K562 (cell line): ENCODE measurements at regions not wholly inside any gene's neighbourhood (a gene's known extent, or its start where the extent isn't known, plus 50 kb on each side); places are given as distances from the start of the nearest gene placed in this dataset.

Experiments used
- ATAC-seq: fragments of 200-7000 bp; cut with Tn5 transposase; 3 replicates; pipeline ENCODE4 v1.9.1; 2020; ENCODE audit warnings: moderate library complexity
- BruUV-seq: library from RNA; stranded (reverse); fragments of 400-500 nt; replicated peaks from 2 replicates; lab custom pipeline; 2021; lab: Mats Ljungman, UMichigan
- CTCF ChIA-PET: fragments of 300-600 bp; formaldehyde crosslinking; extraction: SDS; loops from one replicate; lab custom pipeline; 2021; ENCODE audit warnings: low intra/inter-chr PET ratio; lab: Yijun Ruan, JAX
- POLR2A ChIA-PET: fragments of 300-600, 350-650 bp; sonication (Branson Sonifier 250); formaldehyde crosslinking; extraction: SDS; loops from one replicate; lab custom pipeline; 2021; ENCODE audit warnings: antibody characterized with exemption, inconsistent platforms; lab: Yijun Ruan, JAX
- DNase-seq, 4 experiments: peaks; one replicate each; pipeline versions ENCODE4 v3.0.0 to v3.0.0-alpha.2; 2011 to 2018; ENCODE audit warnings: low spot score in 3 of 4, mixed read lengths in 3 of 4; ENCODE audit errors: extremely low read depth in 1 of 4
- FAIRE-seq: peaks from 2 replicates; lab custom pipeline; 2011; peaks lifted over from hg19 to GRCh38; lab: Jason Lieb, UNC
- H2AFZ ChIP-seq: 2 replicates; pipeline ENCODE4 v1.6.0; 2011; ENCODE audit warnings: low read depth, low read length, control low read depth, inconsistent platforms
- H3K27ac ChIP-seq: fragments of 200-600 bp; 3 replicates; pipeline ENCODE4 v1.8.0; 2011; ENCODE audit warnings: low read depth, mild to moderate bottlenecking, control low read depth, inconsistent platforms, low read length, moderate library complexity, mixed read lengths; ENCODE audit errors: extremely low read depth
- H3K27me3 ChIP-seq, 2 experiments: fragments of 300-600 bp in 1 of 2; 2 replicates in 1 of 2; 3 replicates in 1 of 2; pipeline versions ENCODE4 v1.6.0 to v1.8.0; 2011; ENCODE audit warnings: inconsistent platforms in 2 of 2, low read length in 2 of 2, mild to moderate bottlenecking in 1 of 2, mixed read lengths in 1 of 2, moderate library complexity in 1 of 2; ENCODE audit not compliant: control insufficient read depth in 2 of 2, insufficient read depth in 2 of 2
- H3K36me3 ChIP-seq: fragments of 300-600 bp; 3 replicates; pipeline ENCODE4 v1.8.0; 2011; ENCODE audit warnings: mild to moderate bottlenecking, low read length, inconsistent platforms; ENCODE audit not compliant: control insufficient read depth, insufficient read depth
- H3K4me1 ChIP-seq, 2 experiments: fragments of 200-600 bp in 1 of 2; replicated peaks in 1 of 2; 2 replicates in 1 of 2; 3 replicates in 1 of 2; pipeline versions ENCODE4 v1.5.1 to v1.8.0; 2011; ENCODE audit warnings: inconsistent platforms in 2 of 2, low read length in 2 of 2, mild to moderate bottlenecking in 1 of 2, mixed read lengths in 1 of 2, moderate library complexity in 1 of 2; ENCODE audit not compliant: control insufficient read depth in 2 of 2, insufficient read depth in 2 of 2
- H3K4me2 ChIP-seq: 2 replicates; pipeline ENCODE4 v1.6.1; 2011; ENCODE audit warnings: low read length, control low read depth, inconsistent platforms, mixed read lengths; ENCODE audit not compliant: insufficient read depth
- H3K4me3 ChIP-seq: fragments of 200-600 bp; sonication (generic), shearing (Covaris generic); 2 replicates; pipeline ENCODE4 v1.5.1; 2016; ENCODE audit warnings: control low read depth, inconsistent platforms
- H3K79me2 ChIP-seq: fragments of 200-600 bp; 3 replicates; pipeline ENCODE4 v1.8.0; 2011; ENCODE audit warnings: low read length, inconsistent platforms; ENCODE audit not compliant: control insufficient read depth, insufficient read depth
- H3K9ac ChIP-seq, 2 experiments: 2 replicates each; pipeline versions ENCODE4 v1.6.0 to v1.6.1; 2011; ENCODE audit warnings: low read depth in 2 of 2, low read length in 2 of 2, control low read depth in 1 of 2, inconsistent platforms in 1 of 2, mild to moderate bottlenecking in 1 of 2, mixed read lengths in 1 of 2; ENCODE audit not compliant: insufficient read depth in 1 of 2
- H3K9me1 ChIP-seq: one replicate; pipeline ENCODE4 v1.6.0; 2011; ENCODE audit warnings: inconsistent platforms, mild to moderate bottlenecking, low read length, moderate library complexity; ENCODE audit not compliant: control insufficient read depth, insufficient read depth
- H3K9me3 ChIP-seq: replicated peaks from 2 replicates; pipeline ENCODE4 v1.5.1; 2011; ENCODE audit warnings: low read depth, low read length, inconsistent platforms; ENCODE audit not compliant: control insufficient read depth, insufficient read depth
- H4K20me1 ChIP-seq: replicated peaks from 2 replicates; pipeline ENCODE4 v1.6.1; 2011; ENCODE audit warnings: low read length, inconsistent platforms, mixed read lengths; ENCODE audit not compliant: control insufficient read depth, insufficient read depth
- DPF2 ChIP-seq: fragments of 450-650 bp; IDR thresholded peaks from 2 replicates; pipeline ENCODE4 v1.6.1; 2016
- KAT2B ChIP-seq: IDR thresholded peaks from one replicate; pipeline ENCODE4 v1.6.1; 2012; ENCODE audit warnings: low read depth, mild to moderate bottlenecking, control low read depth, inconsistent platforms, low read length, moderate library complexity
- MAFG ChIP-seq: fragments of 450-650 bp; conservative IDR thresholded peaks from 2 replicates; pipeline ENCODE4 v1.6.1; 2016; ENCODE audit warnings: missing genetic modification characterization, missing compliant biosample characterization
- MBD2 ChIP-seq: sonication (generic); IDR thresholded peaks from 2 replicates; pipeline ENCODE4 v1.6.1; 2016; ENCODE audit warnings: low read depth, borderline replicate concordance
- MXI1 ChIP-seq: IDR thresholded peaks from 2 replicates; pipeline ENCODE4 v1.6.1; 2011; ENCODE audit warnings: low read depth, mild to moderate bottlenecking, improper control_type of control experiment, low read length
- U2AF1 ChIP-seq: fragments of 200-400 bp; formaldehyde crosslinking; optimal IDR thresholded peaks from 2 replicates; pipeline ENCODE3; 2017; ENCODE audit warnings: mild to moderate bottlenecking, low read depth, low read length, moderate library complexity
- ZBED1 ChIP-seq: IDR thresholded peaks from 2 replicates; pipeline ENCODE4 v1.6.1; 2014
- ZNF561 ChIP-seq: fragments of 450-650 bp; formaldehyde crosslinking; conservative IDR thresholded peaks from 2 replicates; pipeline ENCODE4 v1.4.0; 2020; ENCODE audit warnings: mild to moderate bottlenecking, moderate library complexity
- ZSCAN32 ChIP-seq: fragments of 450-650 bp; formaldehyde crosslinking; IDR thresholded peaks from 2 replicates; pipeline ENCODE4 v1.4.0; 2020; ENCODE audit warnings: mild to moderate bottlenecking, moderate library complexity
- WGBS: fragments of 100-300 bp; shearing (Covaris generic); methylation state at CpG from one replicate; pipeline ENCODE4 v1.1.6; 2016; ENCODE audit warnings: low coverage, mixed read lengths; ENCODE audit not compliant: insufficient coverage; ENCODE audit errors: missing lambda C conversion rate; 5-methylcytosine and 5-hydroxymethylcytosine counted together
- in situ Hi-C: fragments of 300-500 bp; cut with MboI; formaldehyde crosslinking; loops from 4 replicates; pipeline ENCODE4 v1.15.0; 2018; ENCODE audit warnings: inconsistent platforms, mixed read lengths
- intact Hi-C: fragments of 100-400 bp; cut with micrococcal nuclease; formaldehyde crosslinking; loops from 2 replicates; pipeline ENCODE4 v1.14.2; 2022
- TF ChIP-seq, protein P1 (sequence below): IDR thresholded peaks from 2 replicates; pipeline ENCODE4 v1.6.1; 2011; ENCODE audit not compliant: insufficient read length; ENCODE audit errors: extremely low read depth
- TF ChIP-seq, protein P2 (sequence below): fragments of 450-650 bp; IDR thresholded peaks from 2 replicates; pipeline ENCODE4 v1.6.1; 2014; ENCODE audit warnings: low read depth, mild to moderate bottlenecking, moderate library complexity, borderline replicate concordance

DNA sequence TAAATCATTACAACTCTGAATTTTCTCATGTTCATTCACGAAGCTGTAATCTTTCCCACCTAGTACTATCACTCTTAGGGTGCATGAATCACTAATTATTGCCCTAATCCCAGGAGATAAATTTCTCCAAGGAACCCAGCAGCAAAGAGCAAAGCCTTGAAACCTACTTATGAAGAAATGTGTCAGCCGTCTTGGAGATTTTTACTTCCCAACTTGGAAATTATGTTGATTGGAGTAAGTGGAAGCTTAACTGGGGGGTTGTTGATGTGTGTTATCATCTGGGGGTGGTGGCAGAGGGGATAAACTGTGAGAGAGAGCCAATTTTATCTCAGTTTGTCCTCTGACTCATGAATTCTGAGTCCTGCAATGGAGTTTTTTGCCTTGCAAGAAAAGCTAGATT is 440.5 kb upstream of the WWC1 start:
- no peaks in the 10 kb centered on the region for H3K79me2 ChIP-seq
- no TSS peak for BruUV-seq
- no peaks in the 10 kb centered on the region for H3K27me3 ChIP-seq
- TF ChIP-seq MXI1 (no peak), ZBED1 (no peak), MAFG (tag) (no peak), ZSCAN32 (CRISPR knock-in tag) (no peak), DPF2 (no peak), MBD2 (no peak), ZNF561 (CRISPR knock-in tag) (no peak), U2AF1 (no peak), KAT2B (no peak)
- TF ChIP-seq, protein P1, sequence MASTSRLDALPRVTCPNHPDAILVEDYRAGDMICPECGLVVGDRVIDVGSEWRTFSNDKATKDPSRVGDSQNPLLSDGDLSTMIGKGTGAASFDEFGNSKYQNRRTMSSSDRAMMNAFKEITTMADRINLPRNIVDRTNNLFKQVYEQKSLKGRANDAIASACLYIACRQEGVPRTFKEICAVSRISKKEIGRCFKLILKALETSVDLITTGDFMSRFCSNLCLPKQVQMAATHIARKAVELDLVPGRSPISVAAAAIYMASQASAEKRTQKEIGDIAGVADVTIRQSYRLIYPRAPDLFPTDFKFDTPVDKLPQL, result no peak
- TF ChIP-seq, protein P2, sequence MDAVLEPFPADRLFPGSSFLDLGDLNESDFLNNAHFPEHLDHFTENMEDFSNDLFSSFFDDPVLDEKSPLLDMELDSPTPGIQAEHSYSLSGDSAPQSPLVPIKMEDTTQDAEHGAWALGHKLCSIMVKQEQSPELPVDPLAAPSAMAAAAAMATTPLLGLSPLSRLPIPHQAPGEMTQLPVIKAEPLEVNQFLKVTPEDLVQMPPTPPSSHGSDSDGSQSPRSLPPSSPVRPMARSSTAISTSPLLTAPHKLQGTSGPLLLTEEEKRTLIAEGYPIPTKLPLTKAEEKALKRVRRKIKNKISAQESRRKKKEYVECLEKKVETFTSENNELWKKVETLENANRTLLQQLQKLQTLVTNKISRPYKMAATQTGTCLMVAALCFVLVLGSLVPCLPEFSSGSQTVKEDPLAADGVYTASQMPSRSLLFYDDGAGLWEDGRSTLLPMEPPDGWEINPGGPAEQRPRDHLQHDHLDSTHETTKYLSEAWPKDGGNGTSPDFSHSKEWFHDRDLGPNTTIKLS, result no peak
- H3K9me1 ChIP-seq, result no peaks in the 10 kb centered on the region
- H3K9ac ChIP-seq, result no peak overlapping the region
- CTCF ChIA-PET, result no interaction called here
- no peaks in the 10 kb centered on the region for H4K20me1 ChIP-seq
- POLR2A ChIA-PET, result no interaction called here
- H2AFZ ChIP-seq, result no peak overlapping the region
- intact Hi-C loops, result no loop called here
- in situ Hi-C loops, result no loop called here
- H3K27ac ChIP-seq, result no peak overlapping the region
- H3K36me3 ChIP-seq, result no peaks in the 10 kb centered on the region
- WGBS, result 0% methylated on average over 2 of the region's 2 CpGs
- DNase-seq (no peak), FAIRE-seq (no peak), ATAC-seq (no peak)
- H3K9me3 ChIP-seq, result no peaks in the 10 kb centered on the region
- H3K4me1 ChIP-seq, result no peaks in the 10 kb centered on the region
- no peak overlapping the region for H3K4me2 ChIP-seq
- H3K4me3 ChIP-seq, result no peak overlapping the region
